ENCODE measurements at regions not wholly inside any gene's neighbourhood (a gene's known extent, or its start where the extent isn't known, plus 50 kb on each side); places are given as distances from the start of the nearest gene placed in this dataset.

DNA sequence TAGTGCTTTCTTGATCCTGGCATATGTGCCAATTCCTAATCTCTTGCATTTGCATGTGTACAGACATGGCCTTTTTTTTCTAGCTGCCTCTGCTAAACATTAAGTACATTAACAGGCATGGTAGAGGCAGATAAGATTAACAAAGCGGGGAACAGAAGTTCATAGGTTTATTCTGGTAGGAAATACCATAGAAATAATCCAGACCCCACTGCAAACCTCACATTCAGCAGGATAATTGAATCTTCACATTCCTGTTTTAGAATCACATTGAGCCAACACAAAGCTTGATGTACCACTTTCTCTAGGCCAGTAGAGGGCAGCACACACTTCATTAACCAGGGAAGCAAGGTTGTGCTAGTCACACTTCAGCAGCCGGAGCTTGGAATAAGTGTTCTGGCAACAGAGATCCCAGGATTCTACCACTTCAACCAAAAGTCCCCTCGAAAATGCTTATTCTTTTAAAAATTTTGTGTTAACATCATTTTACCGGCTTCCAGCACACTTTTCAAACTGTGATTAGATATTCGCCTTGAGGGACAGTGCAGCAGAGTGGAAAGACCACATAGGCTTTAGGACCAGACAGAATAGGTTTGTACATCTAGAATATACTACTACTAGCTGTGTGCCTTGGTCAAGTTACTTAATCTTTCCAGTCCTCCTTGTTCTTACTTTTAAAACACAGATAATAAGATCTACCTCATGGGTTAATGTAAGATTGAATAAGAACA lies 420.2 kb upstream of the CHST9 start:
- Histone ChIP-seq H3K36me3 (no peaks in the 10 kb centered on the region), H3K4me1 (no peaks in the 10 kb centered on the region), H3K4me2 (no peak overlapping the region), H4K20me1 (no peaks in the 10 kb centered on the region), H3K9ac (no peak overlapping the region), H3K9me3 (no peaks in the 10 kb centered on the region; the same call in 1 of the 2 replicates), H3K27ac (no peak overlapping the region), H3K27me3 (no peaks in the 10 kb centered on the region), H3K4me3 (no peak overlapping the region)
- no peak for TF ChIP-seq Cebpa-rat (IDR thresholded peaks at IDR 0.05)

DNA sequence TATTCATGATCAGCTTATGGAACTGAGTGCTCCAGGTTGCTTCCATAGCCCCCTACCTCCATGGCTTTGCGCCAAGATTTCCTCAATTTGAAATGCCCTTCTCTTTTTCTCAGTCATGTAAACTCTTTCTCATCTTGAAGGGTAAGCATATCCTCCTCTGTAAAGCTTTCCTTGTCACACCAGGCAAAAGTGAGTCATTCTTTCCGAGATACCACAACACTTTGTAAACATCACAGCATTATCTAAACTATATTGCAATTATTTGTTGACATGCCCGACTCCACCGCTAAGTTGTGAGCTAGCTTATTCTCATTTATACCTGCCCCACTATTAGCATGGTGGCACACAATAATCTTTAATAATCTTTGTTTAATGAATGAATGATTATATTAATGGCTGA lies 419.5 kb upstream of the CHST9 start:
- Histone ChIP-seq H3K9ac (no peak overlapping the region), H3K4me3 (no peak overlapping the region), H3K27me3 (no peaks in the 10 kb centered on the region), H3K4me1 (no peaks in the 10 kb centered on the region), H3K9me3 (no peaks in the 10 kb centered on the region; the same call in 1 of the 2 replicates), H3K4me2 (no peak overlapping the region), H3K36me3 (no peaks in the 10 kb centered on the region), H4K20me1 (no peaks in the 10 kb centered on the region), H3K27ac (no peak overlapping the region)
- no peak for TF ChIP-seq Cebpa-rat (IDR thresholded peaks at IDR 0.05)

DNA sequence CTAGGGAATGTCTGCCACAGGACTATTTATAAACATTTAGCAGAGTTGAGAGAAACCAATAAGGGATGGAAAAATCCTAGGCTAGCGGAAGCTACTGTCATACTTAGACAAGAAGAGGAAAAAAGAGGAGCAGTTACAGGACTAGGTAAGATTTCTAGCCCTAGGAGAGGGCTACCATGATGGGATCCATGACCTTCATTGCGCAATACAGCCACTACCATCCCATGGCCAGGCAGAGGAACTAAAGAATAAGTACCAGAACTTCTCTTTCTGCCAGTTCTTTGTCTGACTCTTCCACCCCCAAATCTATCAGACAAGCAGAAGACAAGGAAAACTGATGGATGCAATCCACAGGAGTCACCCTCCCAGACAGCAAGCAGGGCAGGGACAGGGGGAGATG lies 417.0 kb upstream of the CHST9 start:
- Histone ChIP-seq H3K4me3 (no peak overlapping the region), H4K20me1 (no peaks in the 10 kb centered on the region), H3K36me3 (no peaks in the 10 kb centered on the region), H3K27ac (no peak overlapping the region), H3K9ac (no peak overlapping the region), H3K4me2 (no peak overlapping the region), H3K9me3 (no peaks in the 10 kb centered on the region; the same call in 1 of the 2 replicates), H3K27me3 (no peaks in the 10 kb centered on the region), H3K4me1 (no peaks in the 10 kb centered on the region)
- peak; percentile 89 for TF ChIP-seq Cebpa-rat (IDR thresholded peaks at IDR 0.05)

DNA sequence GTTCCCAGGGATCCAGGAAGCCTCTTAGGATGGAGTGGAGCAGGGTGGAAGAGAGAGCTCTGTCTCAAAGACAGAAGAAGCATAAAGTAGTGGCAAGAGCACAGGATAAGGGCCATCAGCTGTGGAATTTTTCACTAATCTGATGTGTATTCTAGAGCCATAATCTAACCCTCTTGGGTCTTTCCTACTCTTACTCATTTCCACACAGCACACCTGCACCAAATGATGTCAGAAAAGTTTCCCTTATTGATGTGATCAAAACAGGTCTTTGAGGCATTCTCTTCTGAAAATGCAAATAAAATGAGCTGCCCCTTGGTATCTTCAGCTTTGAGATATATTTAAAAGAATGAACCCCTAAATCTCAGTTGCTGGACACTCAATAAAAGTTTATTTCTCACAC lies 415.1 kb upstream of the CHST9 start:
- H3K4me1 ChIP-seq = peaks cover 6% of the 10 kb centered on the region
- no peak for TF ChIP-seq Cebpa-rat (IDR thresholded peaks at IDR 0.05)
- no peaks in the 10 kb centered on the region for H3K27me3 ChIP-seq
- no peak overlapping the region for H3K27ac ChIP-seq
- H3K9me3 ChIP-seq = no peaks in the 10 kb centered on the region; the same call in 1 of the 2 replicates
- H4K20me1 ChIP-seq = no peaks in the 10 kb centered on the region
- no peak overlapping the region for H3K4me3 ChIP-seq
- H3K9ac ChIP-seq = no peak overlapping the region
- H3K36me3 ChIP-seq = no peaks in the 10 kb centered on the region
- no peak overlapping the region for H3K4me2 ChIP-seq

DNA sequence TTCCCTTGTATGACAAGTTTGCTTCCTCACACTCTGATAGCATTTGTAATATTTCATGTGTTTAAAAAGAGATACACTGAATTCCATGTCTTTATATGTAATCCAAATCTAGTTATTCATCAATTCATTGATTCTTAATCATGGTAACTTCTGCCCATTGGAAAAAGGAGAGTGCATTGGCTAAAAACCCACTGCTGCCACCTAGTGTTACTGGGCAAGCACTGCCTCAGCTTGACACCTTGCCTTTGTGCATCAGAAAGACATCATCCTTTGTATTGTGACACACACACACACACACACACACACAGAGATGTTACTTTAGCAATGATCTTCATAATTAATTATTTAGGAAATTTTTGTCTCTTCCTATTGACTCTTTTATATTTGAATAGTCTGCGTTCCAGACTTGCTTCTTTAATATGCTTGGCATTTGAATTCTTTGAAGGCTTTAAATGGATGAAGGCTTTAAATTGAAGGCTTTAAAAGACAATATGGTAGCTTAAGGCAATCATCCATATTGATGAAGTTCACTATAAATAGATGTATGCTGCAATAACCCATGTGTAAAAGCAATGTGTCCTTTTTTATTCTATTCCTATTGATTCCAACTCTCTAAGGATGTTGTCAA lies 414.2 kb upstream of the CHST9 start:
- H3K36me3 ChIP-seq = no peaks in the 10 kb centered on the region
- no peaks in the 10 kb centered on the region for H4K20me1 ChIP-seq
- no peak overlapping the region for H3K27ac ChIP-seq
- no peaks in the 10 kb centered on the region; the same call in 1 of the 2 replicates for H3K9me3 ChIP-seq
- no peak overlapping the region for H3K4me2 ChIP-seq
- no peak overlapping the region for H3K9ac ChIP-seq
- H3K27me3 ChIP-seq = no peaks in the 10 kb centered on the region
- TF ChIP-seq Cebpa-rat (IDR thresholded peaks at IDR 0.05) = no peak
- no peak overlapping the region for H3K4me3 ChIP-seq
- H3K4me1 ChIP-seq = peaks cover 6% of the 10 kb centered on the region

DNA sequence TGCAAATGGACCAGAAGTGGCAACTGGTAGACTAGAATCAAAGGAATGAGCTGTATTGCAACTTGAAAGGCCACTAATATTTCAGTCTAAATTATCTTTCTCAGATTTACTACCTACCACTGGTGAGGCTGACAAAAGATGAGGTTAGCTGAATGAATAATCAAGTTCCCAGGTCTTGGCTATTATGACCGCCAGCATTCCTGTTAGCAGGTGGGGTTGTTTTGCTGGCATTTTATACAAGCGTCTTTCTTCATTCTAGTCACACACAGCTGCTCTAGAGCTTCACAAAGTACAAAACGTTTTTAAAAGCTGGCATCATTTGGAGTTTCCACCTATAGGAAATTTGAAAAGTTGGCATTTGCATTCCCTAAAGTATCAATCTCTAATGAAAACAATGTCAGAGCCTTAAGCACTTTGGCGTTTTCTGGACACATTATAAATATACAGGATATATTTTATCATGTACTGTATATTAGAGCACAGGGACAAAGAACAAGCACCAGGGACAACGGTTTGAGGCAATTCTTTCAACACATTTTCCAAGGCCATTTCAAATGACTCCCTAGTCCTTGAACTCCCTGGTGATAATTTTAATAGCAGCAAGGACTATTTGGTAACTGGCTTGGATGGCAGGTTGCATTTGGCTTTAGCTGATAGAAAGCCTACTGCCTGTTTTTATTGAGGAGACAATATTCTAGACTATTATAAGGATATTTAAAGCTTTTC lies 410.2 kb upstream of the CHST9 start:
- no peaks in the 10 kb centered on the region for H3K27me3 ChIP-seq
- no peaks in the 10 kb centered on the region for H3K36me3 ChIP-seq
- no peak overlapping the region for H3K27ac ChIP-seq
- H3K9ac ChIP-seq = no peak overlapping the region
- H4K20me1 ChIP-seq = no peaks in the 10 kb centered on the region
- H3K4me1 ChIP-seq = peaks cover 6% of the 10 kb centered on the region
- H3K4me2 ChIP-seq = no peak overlapping the region
- H3K9me3 ChIP-seq = no peaks in the 10 kb centered on the region
- no peak for TF ChIP-seq Cebpa-rat (IDR thresholded peaks at IDR 0.05)
- no peak overlapping the region for H3K4me3 ChIP-seq

DNA sequence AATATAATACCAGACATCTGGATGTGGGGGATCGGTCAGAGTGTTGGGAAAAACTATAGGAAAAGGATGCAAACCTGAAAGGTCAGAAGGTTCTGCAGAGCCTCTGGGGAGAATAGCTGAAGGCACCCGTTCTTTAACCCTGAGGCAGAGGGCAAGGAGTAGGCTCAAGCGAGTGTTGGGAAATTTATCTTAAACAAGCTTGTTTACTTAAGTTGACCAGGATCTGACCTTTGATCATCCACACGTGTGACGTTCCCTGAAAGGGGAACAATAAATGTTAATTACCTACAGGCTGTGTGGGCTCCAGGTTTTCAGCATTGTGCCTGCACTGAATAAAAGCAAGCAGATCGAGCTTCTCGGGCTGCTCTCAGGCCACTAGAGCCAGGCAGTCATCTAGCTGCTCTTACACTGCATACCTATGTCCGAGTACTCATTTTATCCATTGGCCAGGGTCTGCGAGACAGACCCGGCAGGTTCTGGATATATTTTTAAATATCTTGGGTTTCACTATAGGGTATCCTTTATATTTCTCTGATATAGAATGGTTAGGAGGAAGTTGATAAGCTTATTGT lies 400.6 kb upstream of the CHST9 start:
- Histone ChIP-seq H3K4me3 (no peak overlapping the region), H3K9me3 (peaks cover 5% of the 10 kb centered on the region), H3K4me2 (no peak overlapping the region), H3K27ac (no peak overlapping the region), H4K20me1 (no peaks in the 10 kb centered on the region), H3K4me1 (no peaks in the 10 kb centered on the region), H3K9ac (no peak overlapping the region), H3K36me3 (no peaks in the 10 kb centered on the region), H3K27me3 (no peaks in the 10 kb centered on the region)
- TF ChIP-seq Cebpa-rat (IDR thresholded peaks at IDR 0.05) = no peak

DNA sequence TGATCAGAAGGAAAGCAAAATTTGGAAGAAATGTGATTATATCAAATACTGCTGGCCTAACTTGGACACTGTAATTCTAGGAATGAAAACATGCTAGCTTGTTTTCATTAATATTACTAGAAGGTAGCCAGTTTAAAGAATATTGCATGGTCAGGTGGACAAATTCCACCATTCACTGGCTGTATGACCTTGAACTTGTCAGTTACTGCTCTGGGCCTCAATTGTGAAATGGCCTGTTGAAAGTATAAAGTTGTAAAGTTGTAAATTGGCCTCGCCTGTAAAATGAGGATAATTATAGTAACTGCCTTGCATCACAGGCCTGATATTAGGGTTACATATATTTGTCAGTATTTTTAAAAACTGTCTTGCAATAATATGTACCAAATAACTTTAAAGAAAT lies 398.4 kb upstream of the CHST9 start:
- H3K27ac ChIP-seq = no peak overlapping the region
- H3K4me2 ChIP-seq = no peak overlapping the region
- H3K9me3 ChIP-seq = peaks cover 5% of the 10 kb centered on the region
- H3K4me1 ChIP-seq = no peaks in the 10 kb centered on the region
- no peaks in the 10 kb centered on the region for H3K27me3 ChIP-seq
- H4K20me1 ChIP-seq = no peaks in the 10 kb centered on the region
- no peak overlapping the region for H3K4me3 ChIP-seq
- no peak for TF ChIP-seq Cebpa-rat (IDR thresholded peaks at IDR 0.05)
- no peak overlapping the region for H3K9ac ChIP-seq
- no peaks in the 10 kb centered on the region for H3K36me3 ChIP-seq

DNA sequence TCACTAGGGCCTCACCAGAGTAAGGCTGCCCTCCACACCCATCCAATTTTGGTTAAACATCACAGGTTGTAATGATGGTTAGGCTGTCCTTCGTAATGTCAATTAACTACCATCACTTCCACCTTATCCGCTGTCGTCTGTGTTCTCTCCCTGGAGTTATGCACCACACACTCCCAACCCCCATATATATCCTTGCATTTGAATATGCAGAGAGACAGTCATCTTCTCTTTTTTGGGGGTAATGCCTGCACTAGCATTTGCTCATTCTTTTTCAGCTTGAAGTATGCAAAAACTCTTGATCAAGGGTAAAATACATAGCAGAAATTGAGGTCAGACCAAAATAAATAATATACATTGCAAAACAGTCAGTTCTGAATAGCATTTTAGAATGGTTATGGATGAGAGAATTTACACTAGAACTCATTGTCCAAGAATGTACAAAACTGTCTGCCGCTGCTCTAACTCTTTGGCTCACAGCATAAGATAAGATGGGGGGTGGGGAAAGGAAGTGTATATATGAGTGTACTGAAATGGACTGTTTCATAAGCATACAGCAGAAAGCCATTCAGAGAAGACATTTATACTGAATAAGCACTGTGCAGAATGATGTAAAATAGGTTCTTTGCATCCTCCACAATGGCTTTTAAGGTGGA lies 397.8 kb upstream of the CHST9 start:
- no peaks in the 10 kb centered on the region for H4K20me1 ChIP-seq
- peaks cover 5% of the 10 kb centered on the region for H3K9me3 ChIP-seq
- H3K4me1 ChIP-seq = no peaks in the 10 kb centered on the region
- H3K27ac ChIP-seq = no peak overlapping the region
- no peaks in the 10 kb centered on the region for H3K36me3 ChIP-seq
- H3K27me3 ChIP-seq = no peaks in the 10 kb centered on the region
- H3K4me3 ChIP-seq = no peak overlapping the region
- H3K9ac ChIP-seq = no peak overlapping the region
- H3K4me2 ChIP-seq = no peak overlapping the region
- no peak for TF ChIP-seq Cebpa-rat (IDR thresholded peaks at IDR 0.05)

Measured in BLaER1 (cell line).